IMR-90 (cell line): ENCODE measurements at regions not wholly inside any gene's neighbourhood (a gene's known extent, or its start where the extent isn't known, plus 50 kb on each side); places are given as distances from the start of the nearest gene placed in this dataset.

Experiments used
- CHD1 ChIP-seq: IDR thresholded peaks from 2 replicates; pipeline ENCODE4 v1.6.1; 2012; ENCODE audit warnings: low read depth, low read length, improper control_type of control experiment
- MAFK ChIP-seq: IDR thresholded peaks from 2 replicates; pipeline ENCODE4 v1.6.1; 2012; ENCODE audit warnings: low read depth, low read length, improper control_type of control experiment
- POLR2A ChIP-seq: IDR thresholded peaks from 2 replicates; pipeline ENCODE4 v1.6.1; 2012; ENCODE audit warnings: mild to moderate bottlenecking, low read depth, low read length

DNA sequence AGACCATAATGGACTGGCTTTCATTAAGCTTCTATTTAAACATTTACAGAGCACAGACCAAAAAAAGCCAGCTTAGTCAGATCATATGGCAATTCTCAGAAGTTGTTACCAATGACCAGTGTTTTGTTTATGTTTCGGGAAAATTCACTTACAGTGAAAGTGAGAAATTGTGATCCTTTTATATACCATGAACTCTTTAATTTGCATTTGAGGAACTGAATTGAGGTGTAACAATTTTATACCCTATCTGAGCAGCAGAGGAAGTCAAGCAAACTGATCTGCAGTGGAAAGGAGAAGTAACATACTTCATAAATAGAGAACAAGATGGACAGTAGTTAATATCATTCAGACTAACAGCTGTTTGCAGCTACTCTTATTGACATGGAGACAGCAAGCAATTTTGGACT, 97.1 kb downstream of the TMA16 start:
- TF ChIP-seq MAFK (no peak), POLR2A (no peak), CHD1 (no peak)
